ENCODE measurements at regions not wholly inside any gene's neighbourhood (a gene's known extent, or its start where the extent isn't known, plus 50 kb on each side); places are given as distances from the start of the nearest gene placed in this dataset.

- TF ChIP-seq CTCF (IDR thresholded peaks at IDR 0.05) = no peak
- intact Hi-C loops (cut with DNase I) = no loop called here
- DNase-seq (no peak), ATAC-seq (no peak)
- Histone ChIP-seq H3K9me3 (no peaks in the 10 kb centered on the region), H3K4me1 (no peaks in the 10 kb centered on the region), H3K4me3 (no peak overlapping the region), H3K36me3 (no peaks in the 10 kb centered on the region), H3K27me3 (no peaks in the 10 kb centered on the region), H3K27ac (no peak overlapping the region)
Measured at GRCh38 chr5:15214010-15214409, 286.0 kb upstream of the FBXL7 start.

- TF ChIP-seq CTCF (IDR thresholded peaks at IDR 0.05) = no peak
- Histone ChIP-seq H3K4me3 (no peak overlapping the region), H3K27ac (no peak overlapping the region), H3K4me1 (no peaks in the 10 kb centered on the region), H3K36me3 (no peaks in the 10 kb centered on the region), H3K9me3 (no peaks in the 10 kb centered on the region), H3K27me3 (no peaks in the 10 kb centered on the region)
- DNase-seq (no peak), ATAC-seq (no peak)
- intact Hi-C loops (cut with DNase I) = no loop called here
Measured at GRCh38 chr5:15209053-15209762, 290.8 kb upstream of the FBXL7 start.

DNA sequence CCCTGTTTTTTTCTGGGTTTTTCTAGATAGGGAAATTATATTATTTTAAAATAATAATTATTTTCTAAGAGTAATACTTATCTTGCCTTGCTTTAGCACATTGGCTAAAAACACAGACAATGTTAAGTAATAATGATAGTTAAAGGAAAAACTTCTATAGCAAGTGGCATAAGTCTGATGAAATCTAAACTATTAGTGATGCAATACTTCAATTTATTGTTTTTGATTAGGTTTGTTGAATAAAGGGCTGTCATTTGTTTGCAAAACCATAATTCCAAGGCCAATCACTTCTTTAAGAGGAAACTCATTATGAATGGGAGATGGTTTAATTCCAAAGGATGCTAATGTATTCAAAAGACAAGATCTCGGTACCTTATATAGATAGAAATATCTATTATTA lies 293.8 kb upstream of the FBXL7 start:
- Histone ChIP-seq H3K4me3 (no peak overlapping the region), H3K27me3 (no peaks in the 10 kb centered on the region), H3K36me3 (no peaks in the 10 kb centered on the region), H3K4me1 (no peaks in the 10 kb centered on the region), H3K27ac (no peak overlapping the region), H3K9me3 (no peaks in the 10 kb centered on the region)
- no peak for TF ChIP-seq CTCF (IDR thresholded peaks at IDR 0.05)
- DNase-seq (peak in 1 of 4 donors; percentile 5), ATAC-seq (no peak)
- intact Hi-C loops (cut with DNase I) = no loop called here

DNA sequence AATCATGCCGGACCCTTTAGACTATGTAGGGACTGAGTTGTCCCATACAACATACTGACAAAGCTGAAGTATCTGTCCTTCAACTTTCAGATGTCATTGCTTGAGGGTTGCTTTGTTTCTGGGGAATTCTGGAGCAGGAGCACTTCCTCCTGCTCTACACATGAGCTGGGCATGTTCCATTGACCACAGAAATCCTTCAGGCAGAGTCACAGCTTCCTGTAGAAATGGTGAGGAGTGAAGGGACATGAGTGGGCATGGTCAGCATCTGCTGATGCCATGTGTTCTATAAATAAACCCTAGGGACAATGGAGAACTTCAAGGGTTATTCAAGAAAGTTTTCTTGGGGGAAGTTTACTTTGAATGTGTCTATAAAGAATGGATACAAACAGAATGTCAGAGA lies 296.6 kb upstream of the FBXL7 start:
- no peak overlapping the region for H3K27ac ChIP-seq
- no peak for DNase-seq
- no peaks in the 10 kb centered on the region for H3K27me3 ChIP-seq
- H3K36me3 ChIP-seq = no peaks in the 10 kb centered on the region
- no peaks in the 10 kb centered on the region for H3K4me1 ChIP-seq
- no peak overlapping the region for H3K4me3 ChIP-seq
- H3K9me3 ChIP-seq = no peaks in the 10 kb centered on the region
- intact Hi-C loops (cut with DNase I) = no loop called here
- no peak for ATAC-seq
- no peak for TF ChIP-seq CTCF (IDR thresholded peaks at IDR 0.05)

GRCh38 chr5:15191012-15191411 lies 309.0 kb upstream of the FBXL7 start:
- no peak for ATAC-seq
- intact Hi-C loops (cut with DNase I) = no loop called here
- no peak for DNase-seq

More at GRCh38 chr5:15191012-15191411, 309.0 kb upstream of the FBXL7 start:
- Histone ChIP-seq H3K4me3 (no peak overlapping the region), H3K4me1 (no peaks in the 10 kb centered on the region), H3K27ac (no peak overlapping the region), H3K27me3 (no peaks in the 10 kb centered on the region), H3K9me3 (peaks cover 0 to 8% of the 10 kb centered on the region in 2 donors), H3K36me3 (no peaks in the 10 kb centered on the region)
- no peak for TF ChIP-seq CTCF (IDR thresholded peaks at IDR 0.05)

All from left lung (tissue), 4 donors.